ENCODE measurements at regions not wholly inside any gene's neighbourhood (a gene's known extent, or its start where the extent isn't known, plus 50 kb on each side); places are given as distances from the start of the nearest gene placed in this dataset.
A peak's percentile ranks its signal among the peaks of the same experiment; 100 is the strongest.
"Not testable (repeated sequence)": the region's sequence is repeated elsewhere in the genome, so short reads cannot be mapped to it uniquely, and the experiment has no call there.

GRCh38 chr17:20783091-20783490 lies 203.6 kb downstream of the CDRT15L2 start:
- no peak for DNase-seq
- no peak for ATAC-seq
- Histone ChIP-seq H3K27me3 (peaks cover 15% of the 10 kb centered on the region), H3K9me3 (no peaks in the 10 kb centered on the region), H3K4me3 (no peak overlapping the region), H3K4me1 (no peaks in the 10 kb centered on the region), H3K27ac (no peak overlapping the region), H3K36me3 (no peaks in the 10 kb centered on the region)
- intact Hi-C loops (cut with DNase I), result no loop called here
- TF ChIP-seq CTCF (IDR thresholded peaks at IDR 0.05), result no peak

DNA sequence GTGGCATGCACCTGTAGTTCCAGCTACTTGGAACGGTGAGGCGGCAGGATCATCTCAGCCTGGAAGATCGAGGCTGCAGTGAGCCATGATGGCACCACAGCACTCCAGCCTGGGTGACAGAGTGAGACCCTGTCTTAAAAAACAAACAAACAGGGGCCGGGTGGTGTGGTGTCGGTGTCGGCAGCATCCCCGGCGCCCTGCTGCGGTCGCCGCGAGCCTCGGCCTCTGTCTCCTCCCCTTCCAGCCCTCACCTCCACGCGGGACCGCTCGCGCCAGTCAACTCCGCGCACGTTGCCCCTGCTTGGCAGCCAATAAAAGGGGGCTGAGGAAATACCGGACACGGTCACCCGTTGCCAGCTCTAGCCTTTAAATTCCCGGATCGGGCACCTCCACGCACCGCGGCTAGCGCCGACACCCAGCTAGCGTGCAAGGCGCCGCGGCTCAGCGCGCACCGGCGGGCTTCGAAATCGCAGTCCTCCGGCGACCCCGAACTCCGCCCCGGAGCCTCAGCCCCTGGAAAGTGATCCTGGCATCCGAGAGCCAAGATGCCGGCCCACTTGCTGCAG lies 204.7 kb downstream of the CDRT15L2 start:
- Histone ChIP-seq H3K36me3 (no peaks in the 10 kb centered on the region), H3K27ac (no peak overlapping the region), H3K4me1 (no peaks in the 10 kb centered on the region), H3K4me3 (no peak overlapping the region), H3K9me3 (no peaks in the 10 kb centered on the region), H3K27me3 (peaks cover 13% of the 10 kb centered on the region)
- intact Hi-C loops (cut with DNase I), result no loop called here
- ATAC-seq (peak; percentile 63), DNase-seq (no peak)
- TF ChIP-seq CTCF (IDR thresholded peaks at IDR 0.05), result no peak

- no peak for TF ChIP-seq CTCF (IDR thresholded peaks at IDR 0.05)
- intact Hi-C loops (cut with DNase I), result no loop called here
- no peaks in the 10 kb centered on the region for H3K36me3 ChIP-seq
Measured at GRCh38 chr17:20787281-20787680, 207.8 kb downstream of the CDRT15L2 start.

DNA sequence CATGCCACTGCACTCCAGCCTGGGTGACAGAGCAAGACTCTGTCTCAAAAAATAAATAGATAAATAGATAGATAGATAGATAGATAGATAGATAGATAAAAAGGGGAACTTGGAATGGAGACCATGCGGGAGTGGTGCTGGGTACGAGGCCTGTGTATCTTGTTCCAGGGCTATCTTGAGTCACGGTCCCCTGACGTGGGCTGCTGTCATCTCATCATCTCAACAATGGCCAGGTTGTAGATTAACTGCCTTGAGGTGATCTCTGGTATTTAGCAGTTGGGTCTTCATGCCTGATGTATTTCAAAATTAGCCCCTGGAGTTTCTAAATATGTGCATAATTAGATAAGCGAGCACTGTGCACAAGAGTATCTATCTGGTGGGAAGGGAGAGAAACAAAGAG lies 212.1 kb downstream of the CDRT15L2 start:
- ATAC-seq (no peak), DNase-seq (no peak)
- Histone ChIP-seq H3K27ac (no peak overlapping the region), H3K4me1 (no peaks in the 10 kb centered on the region), H3K27me3 (no peaks in the 10 kb centered on the region), H3K4me3 (no peak overlapping the region), H3K36me3 (no peaks in the 10 kb centered on the region), H3K9me3 (no peaks in the 10 kb centered on the region)
- no peak for TF ChIP-seq CTCF (IDR thresholded peaks at IDR 0.05)
- intact Hi-C loops (cut with DNase I), result no loop called here

More at GRCh38 chr17:20787281-20787680, 207.8 kb downstream of the CDRT15L2 start:
- H3K4me3 ChIP-seq, result no peak overlapping the region
- H3K27ac ChIP-seq, result no peak overlapping the region
- no peaks in the 10 kb centered on the region for H3K4me1 ChIP-seq
- H3K9me3 ChIP-seq, result no peaks in the 10 kb centered on the region
- ATAC-seq, result no peak
- DNase-seq, result no peak
- peaks cover 11% of the 10 kb centered on the region for H3K27me3 ChIP-seq

GRCh38 chr17:20794532-20794931 lies 215.0 kb downstream of the CDRT15L2 start:
- ATAC-seq; H3K27ac ChIP-seq; H3K27me3 ChIP-seq; DNase-seq; H3K9me3 ChIP-seq; H3K36me3 ChIP-seq; intact Hi-C loops (cut with DNase I); H3K4me1 ChIP-seq; H3K4me3 ChIP-seq: not testable (repeated sequence)

DNA sequence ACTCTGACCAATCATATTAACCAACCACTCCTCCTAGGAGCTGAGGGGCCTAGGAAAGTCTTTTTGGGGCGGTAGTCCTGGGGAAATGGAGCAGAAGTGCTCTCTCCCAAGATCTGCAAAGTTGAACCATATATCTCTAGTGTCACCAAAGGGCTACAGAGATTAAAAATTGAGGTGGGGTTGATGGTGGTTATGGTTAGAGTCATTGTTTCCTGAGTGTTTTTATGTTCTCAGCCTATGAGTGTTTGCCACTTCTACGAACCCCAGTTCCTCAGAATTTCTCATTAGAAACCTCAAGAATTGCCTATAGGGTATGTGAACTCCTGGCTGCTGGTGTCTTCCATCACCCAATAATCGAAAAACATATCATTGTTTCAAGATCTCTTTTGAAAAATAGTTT lies 217.8 kb downstream of the CDRT15L2 start:
- Histone ChIP-seq H3K4me1 (no peaks in the 10 kb centered on the region), H3K27ac (no peak overlapping the region), H3K27me3 (no peaks in the 10 kb centered on the region), H3K9me3 (no peaks in the 10 kb centered on the region), H3K4me3 (no peak overlapping the region), H3K36me3 (no peaks in the 10 kb centered on the region)
- no peak for TF ChIP-seq CTCF (IDR thresholded peaks at IDR 0.05)
- DNase-seq, result no peak
- ATAC-seq, result no peak
- intact Hi-C loops (cut with DNase I), result no loop called here

All from upper lobe of right lung (tissue), 1 donor.